ENCODE measurements at regions not wholly inside any gene's neighbourhood (a gene's known extent, or its start where the extent isn't known, plus 50 kb on each side); places are given as distances from the start of the nearest gene placed in this dataset.

DNA sequence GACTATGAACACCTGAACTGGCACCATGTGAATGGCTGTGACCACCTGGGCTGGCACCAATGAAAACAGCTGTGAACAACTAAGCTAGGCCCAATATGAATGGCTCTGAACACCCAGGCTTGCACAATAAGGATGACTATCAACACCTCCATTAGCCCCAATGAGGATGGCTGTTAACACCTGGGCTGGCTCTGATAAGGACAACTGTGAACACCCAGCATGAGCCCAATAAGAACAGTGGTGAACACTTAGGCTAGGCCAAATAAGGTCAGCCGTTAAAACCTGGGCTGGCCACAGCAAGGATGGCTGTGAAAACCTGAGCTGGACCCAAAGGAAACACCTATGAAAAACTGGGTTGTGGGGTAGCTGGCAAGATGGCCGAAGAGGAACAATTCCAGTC is 1163.1 kb downstream of the UQCRFS1 start:
- no peak overlapping the region for H3K4me3 ChIP-seq (ENCODE audit: low read length)
- TF ChIP-seq CTCF (IDR thresholded peaks at IDR 0.05; ENCODE audit: insufficient read depth, low read depth, low read length, missing control alignments), result no peak
- DNase-seq (ENCODE audit: low read depth), result no peak

- DNase-seq (ENCODE audit: low read depth), result no peak
- H3K4me3 ChIP-seq (ENCODE audit: low read length), result no peak overlapping the region
- no peak for TF ChIP-seq CTCF (IDR thresholded peaks at IDR 0.05; ENCODE audit: insufficient read depth, low read depth, low read length, missing control alignments)
Observed at GRCh38 chr19:28046932-28047331, 1166.0 kb downstream of the UQCRFS1 start.

DNA sequence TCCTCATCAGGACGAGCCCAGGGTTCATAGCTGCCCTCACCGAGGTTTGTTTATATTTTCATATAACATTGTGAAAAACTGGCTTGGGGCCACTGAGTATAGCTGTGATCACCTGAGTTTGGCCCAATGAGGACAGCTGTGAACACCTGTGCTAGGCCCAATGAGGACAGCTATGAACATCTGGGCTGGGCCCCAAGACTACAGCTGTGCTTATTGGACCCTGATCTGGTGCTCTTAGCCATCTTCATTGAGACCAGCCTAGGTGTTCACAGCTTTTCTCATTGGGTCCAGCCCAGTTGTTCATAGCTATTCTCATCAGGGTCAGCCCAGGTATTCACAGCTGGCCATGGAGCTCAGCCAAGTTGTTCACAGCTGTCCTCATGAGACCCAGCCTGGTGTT is 1167.3 kb downstream of the UQCRFS1 start:
- DNase-seq (ENCODE audit: low read depth), result no peak
- no peak overlapping the region for H3K4me3 ChIP-seq (ENCODE audit: low read length)
- TF ChIP-seq CTCF (IDR thresholded peaks at IDR 0.05; ENCODE audit: insufficient read depth, low read depth, low read length, missing control alignments), result no peak

DNA sequence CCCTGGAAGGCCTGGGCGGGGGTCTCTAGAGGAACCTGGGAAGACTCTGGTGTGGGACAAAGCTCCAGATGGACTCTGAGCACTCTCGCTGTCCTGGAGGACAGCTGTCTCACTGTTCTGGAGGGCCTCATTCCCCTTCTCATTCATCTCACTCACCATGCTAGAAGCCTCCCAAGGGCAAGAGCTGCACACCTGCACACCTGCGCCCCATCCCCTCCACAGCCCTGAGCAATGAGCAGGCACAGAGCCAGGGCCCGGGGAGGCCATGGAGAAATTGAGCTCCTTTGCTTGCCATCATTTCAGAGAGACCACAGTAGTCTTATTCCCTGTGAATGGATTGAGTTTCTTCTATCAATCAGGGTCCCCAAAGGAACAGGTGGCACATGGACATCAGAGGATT is 1168.5 kb downstream of the UQCRFS1 start:
- DNase-seq (ENCODE audit: low read depth), result no peak
- H3K4me3 ChIP-seq (ENCODE audit: low read length), result no peak overlapping the region
- TF ChIP-seq CTCF (IDR thresholded peaks at IDR 0.05; ENCODE audit: insufficient read depth, low read depth, low read length, missing control alignments), result no peak

DNA sequence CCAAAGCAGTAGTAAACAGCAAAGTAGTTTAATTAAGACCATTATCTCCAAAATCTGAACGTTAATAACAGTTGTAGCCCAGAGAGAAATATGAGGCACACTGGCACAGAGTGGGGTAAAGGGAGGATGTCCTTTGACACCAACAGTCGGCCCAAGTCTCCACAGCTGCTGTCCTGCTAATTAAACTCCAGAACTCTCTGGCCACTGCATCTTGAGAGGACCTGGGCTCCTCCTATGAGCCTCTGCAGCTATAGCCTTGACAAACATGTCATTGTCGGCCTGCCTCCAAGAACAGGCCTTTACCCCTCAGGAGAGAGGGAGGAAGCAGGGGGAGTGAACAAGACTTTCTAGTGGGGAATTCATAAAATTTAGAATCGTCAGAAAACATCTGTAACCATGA is 1170.4 kb downstream of the UQCRFS1 start:
- DNase-seq (ENCODE audit: low read depth), result no peak
- TF ChIP-seq CTCF (IDR thresholded peaks at IDR 0.05; ENCODE audit: insufficient read depth, low read depth, low read length, missing control alignments), result no peak
- no peak overlapping the region for H3K4me3 ChIP-seq (ENCODE audit: low read length)

DNA sequence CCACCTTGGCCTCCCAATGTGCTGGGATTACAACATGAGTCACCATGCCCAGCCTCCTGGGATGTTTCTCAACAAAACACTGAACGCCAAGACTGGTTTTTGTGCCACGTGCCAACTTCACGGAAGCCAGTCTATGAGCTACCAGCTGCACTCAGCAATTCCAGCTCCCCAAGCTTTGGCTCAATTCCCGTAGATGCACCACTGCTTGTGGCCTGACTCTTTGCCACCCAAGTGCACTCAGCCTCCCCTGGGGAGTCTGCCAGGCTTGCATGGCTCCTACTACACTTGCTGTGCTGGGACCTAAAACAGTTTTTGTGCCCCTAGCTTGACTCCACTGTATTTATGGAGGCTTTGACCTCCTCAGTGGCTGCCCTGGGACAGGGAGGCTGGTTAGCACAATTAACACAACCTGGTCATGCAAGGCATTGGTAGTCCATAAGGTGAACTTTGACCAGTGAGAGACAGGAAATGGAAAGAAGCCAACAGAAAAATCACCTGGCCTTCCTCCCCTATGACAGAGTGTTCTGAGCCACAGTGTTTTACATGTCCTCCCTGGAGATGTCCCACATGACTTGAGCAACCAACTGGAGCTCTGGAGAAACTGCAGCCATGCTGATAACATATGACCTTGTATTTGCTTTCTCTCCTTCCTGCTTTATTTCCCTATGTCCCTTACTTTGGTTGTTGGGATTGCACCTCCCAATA is 1173.1 kb downstream of the UQCRFS1 start:
- DNase-seq (ENCODE audit: low read depth), result no peak
- H3K4me3 ChIP-seq (ENCODE audit: low read length), result no peak overlapping the region
- TF ChIP-seq CTCF (IDR thresholded peaks at IDR 0.05; ENCODE audit: insufficient read depth, low read depth, low read length, missing control alignments), result no peak

- no peak for DNase-seq (ENCODE audit: low read depth)
- TF ChIP-seq CTCF (IDR thresholded peaks at IDR 0.05; ENCODE audit: insufficient read depth, low read depth, low read length, missing control alignments), result no peak
Observed at GRCh38 chr19:28037186-28037585, 1175.8 kb downstream of the UQCRFS1 start.

More at GRCh38 chr19:28037186-28037585, 1175.8 kb downstream of the UQCRFS1 start:
- no peak overlapping the region for H3K4me3 ChIP-seq (ENCODE audit: low read length)

All from epithelial cell of esophagus (primary cell).